HG02885 (cell line): ENCODE measurements at regions not wholly inside any gene's neighbourhood (a gene's known extent, or its start where the extent isn't known, plus 50 kb on each side); places are given as distances from the start of the nearest gene placed in this dataset.
"Not testable (repeated sequence)": the region's sequence is repeated elsewhere in the genome, so short reads cannot be mapped to it uniquely, and the experiment has no call there.

Source experiments
- ATAC-seq: cut with Tn5 transposase; IDR thresholded peaks from one replicate; pipeline ENCODE4 v1.9.1; 2021; ENCODE audit warnings: mild to moderate bottlenecking; ENCODE audit not compliant: unreplicated experiment, poor library complexity

DNA sequence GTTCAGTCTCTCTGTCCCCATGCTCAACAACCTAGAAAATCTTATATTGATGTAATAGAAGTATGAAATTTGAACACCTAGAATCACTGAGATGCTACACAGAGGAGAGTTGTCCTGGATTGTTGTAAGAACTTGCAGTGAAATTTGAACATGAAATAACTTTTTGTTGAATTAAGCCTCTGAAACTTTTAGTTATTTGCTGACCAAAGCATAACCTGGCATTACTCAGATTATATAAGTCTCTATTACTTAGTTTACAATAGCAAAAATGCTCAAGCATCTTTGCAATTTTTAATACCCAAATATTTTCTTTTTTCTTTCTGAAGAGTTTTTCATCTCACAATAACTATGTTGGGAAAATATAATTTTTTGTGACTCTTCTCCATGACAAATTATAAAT is 630.7 kb upstream of the ACO1 start:
- no peak for ATAC-seq

DNA sequence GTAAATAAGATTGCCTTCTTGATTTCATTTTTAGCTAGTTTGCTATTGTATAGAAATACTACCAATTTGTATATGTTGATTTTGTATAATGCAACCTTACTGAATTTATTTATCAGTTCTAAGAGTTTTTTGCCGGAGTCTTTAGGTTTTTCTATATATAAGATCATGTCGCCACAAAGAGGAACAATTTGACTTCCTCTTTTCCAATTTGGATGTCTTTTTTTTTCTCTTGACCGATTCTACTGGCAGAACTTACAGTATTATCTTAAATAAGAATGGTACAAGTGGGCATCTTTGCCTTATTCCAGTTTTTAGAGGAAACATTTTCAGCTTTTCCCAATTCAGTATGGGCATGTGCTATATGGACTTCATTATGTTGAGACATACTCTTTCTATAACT is 624.7 kb upstream of the ACO1 start:
- ATAC-seq, result no peak

DNA sequence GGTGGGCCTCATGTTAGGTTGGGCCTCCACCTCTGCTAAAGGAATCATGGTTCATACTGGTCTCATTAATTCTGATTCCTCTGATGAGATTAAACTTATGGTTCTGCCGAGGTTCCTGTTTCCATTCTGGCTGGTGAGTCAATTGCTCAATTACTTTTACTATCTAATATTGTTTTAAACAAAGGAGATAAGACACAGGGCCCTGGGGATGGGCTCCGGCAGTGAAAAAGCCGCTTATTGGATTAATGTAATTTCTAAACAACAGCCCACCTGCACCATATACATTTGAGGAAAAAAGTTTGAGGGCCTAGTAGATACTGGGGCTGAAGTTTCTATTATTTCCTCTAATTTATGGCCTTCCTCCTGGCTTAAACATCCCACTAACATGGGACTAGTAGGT is 610.4 kb upstream of the ACO1 start:
- ATAC-seq, result not testable (repeated sequence)

DNA sequence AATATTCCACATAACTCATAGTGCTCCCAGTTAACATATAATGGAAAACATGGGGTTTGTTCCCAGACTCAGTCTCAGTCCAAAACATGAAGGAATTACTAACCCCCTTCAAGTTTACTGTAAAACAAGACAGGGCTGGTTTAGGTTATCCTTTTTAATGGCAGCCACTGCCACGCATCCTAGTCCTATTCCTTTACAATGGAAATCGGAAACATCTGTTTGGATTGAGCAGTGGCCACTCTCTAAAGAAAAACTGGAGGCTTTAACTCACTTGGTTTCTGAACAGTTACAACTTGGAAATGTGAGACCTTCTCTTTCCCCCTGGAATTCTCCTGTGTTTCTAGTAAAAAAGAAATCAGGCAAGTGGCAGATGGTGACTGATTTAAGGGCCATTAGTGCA is 609.9 kb upstream of the ACO1 start:
- no peak for ATAC-seq

DNA sequence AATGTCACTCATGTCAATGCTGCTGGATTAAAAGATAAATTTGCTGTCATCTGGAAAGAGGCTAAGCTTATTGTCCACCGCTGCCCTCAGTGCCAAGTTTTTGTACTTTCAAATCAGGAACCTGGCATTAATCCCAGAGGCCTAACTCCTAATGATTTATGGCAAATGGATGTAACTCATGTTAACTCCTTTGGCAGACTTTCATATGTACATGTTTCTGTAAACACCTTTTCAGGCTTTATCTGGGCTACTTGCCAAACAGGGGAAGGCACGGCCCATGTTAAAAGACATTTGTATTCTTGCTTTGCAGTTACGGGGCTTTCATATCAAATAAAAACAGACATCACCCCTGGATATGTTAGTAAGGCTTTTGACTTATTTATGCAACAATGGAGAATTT is 608.0 kb upstream of the ACO1 start:
- no peak for ATAC-seq

DNA sequence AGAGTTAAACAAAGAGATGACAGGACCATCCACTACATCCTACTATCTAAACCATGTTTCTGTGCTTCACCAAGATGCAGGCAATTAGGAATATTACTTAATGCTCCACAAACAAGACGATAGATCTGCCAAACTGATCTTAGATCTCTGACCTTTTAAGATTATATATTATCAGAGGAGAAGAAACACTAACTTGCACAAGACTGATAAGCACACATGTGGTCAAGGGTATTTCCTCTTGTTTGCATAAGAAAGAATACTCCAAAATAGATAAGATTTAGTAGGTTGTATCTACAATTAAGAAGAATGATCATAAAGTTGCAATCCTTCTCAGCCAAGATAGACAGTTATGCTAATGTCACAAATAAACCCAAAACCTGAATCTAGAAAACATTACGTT is 601.0 kb upstream of the ACO1 start:
- no peak for ATAC-seq

DNA sequence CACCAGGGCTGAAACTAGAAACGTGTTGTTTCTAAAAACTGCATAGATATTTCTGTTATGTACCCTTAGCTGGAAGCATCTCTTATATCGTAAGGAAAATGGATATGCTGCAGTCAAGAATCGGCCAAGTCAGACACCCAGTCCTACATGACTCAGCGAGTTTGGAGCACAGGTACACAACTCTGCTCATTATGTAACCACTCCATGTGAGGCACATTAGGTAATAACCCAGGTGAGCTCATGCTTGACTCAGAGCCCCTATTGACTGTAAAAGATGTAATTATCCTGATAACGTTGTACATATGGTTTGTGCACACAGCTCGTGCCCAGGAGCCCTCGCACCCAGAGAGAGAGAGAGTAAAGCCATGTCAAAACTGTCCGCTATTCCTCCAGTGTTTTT is 593.7 kb upstream of the ACO1 start:
- ATAC-seq, result no peak

DNA sequence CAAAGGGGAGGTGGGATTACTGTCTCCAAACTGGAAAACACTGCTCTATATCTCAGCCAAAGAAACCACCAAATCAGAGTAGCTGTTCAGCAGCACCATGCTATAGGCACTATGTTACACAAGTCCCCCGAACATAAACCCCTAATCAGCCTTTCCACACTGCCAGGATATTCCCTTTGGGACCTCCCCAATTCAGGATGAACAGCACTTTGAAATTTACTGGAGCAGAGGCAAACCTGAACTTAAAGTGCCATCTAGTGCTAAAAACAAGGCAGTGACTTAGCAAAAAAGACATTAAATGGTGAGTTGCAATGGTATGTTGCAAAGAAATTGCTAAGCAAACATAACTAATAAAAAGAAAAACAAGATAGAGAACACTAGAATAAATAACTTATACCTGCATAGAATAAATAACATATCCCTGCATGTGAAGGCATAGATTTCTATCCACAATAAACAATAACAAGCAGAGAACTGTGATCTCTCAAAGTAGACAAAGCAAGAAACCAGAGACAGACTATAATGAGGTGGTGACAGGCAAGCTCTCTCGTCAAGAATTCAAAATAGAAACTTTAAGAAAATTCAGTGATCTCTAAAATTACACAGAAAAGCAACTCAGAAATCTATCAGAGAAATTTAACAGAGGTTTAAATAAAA is 584.4 kb upstream of the ACO1 start:
- peak; percentile 67 for ATAC-seq

DNA sequence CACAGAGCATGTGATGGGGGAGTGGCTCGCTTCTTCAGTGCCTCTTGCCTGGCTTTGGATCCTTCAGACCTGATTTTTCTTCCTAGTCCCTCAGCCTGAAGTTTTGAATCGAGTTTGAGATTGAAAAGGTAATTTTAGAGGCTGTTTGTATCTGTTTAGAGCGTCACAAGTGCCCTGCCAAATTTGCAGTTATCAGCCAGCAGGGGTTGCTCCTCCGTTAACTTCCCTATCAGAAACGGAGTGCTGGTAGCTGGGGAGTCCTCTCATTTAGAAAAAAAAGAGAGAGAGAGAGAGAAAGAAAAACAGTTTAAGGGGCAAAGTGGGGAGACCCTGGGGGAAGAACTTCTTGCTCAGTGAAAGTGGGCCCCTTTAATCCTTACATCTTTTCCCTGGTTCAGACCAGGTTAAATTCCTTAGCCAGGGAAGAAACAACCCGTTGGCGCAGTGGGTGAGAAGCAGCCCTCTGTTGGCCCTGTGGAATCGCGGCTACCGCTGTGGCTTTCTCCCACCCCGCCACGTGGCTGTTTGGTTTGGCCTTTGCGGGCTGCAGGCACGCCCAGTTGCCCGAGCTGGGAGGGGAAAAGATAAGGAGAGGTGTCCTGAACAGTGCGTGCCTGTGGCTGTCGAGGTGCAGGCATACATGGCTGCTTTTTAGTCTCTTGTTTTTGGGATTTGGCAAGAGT is 576.7 kb upstream of the ACO1 start:
- no peak for ATAC-seq

DNA sequence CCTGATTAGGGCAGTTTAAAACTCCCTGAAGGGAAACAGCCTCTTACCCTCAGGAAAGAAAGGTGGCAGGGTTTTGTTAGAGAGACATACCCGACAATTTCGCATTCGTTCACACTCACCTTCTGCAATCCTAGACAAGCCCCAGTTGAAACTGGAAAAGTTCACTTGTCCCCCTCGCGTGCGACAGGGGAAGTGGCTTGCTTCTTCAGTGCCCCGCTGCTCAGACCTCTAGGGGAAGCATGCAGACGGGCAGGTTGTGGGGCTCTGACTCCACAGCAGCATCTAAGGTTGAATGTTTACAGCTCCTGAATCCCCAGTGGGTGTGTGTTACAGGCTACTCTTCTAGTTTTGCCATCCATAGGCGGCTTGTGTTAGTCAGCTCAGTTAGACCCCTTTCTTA is 575.7 kb upstream of the ACO1 start:
- ATAC-seq, result no peak

DNA sequence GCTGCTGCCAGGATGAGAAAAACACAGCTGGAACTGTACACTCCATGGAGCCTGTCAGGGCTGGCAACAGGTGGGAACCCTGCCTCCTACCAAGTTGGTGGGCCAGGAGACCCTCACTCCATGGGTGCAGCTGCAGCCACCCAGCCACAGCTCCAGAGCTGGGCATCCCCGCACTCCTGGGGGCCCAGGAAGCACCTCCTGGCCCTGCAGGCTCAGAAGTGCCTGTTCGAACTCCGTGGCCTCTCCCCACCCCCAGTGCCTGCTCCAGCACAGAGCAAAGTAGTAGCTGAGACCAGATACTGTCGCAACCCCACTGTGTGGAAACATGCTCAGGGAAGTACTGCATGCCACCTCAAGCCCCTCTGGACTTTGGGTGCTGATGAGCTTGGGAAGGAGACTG is 564.0 kb upstream of the ACO1 start:
- ATAC-seq, result no peak

DNA sequence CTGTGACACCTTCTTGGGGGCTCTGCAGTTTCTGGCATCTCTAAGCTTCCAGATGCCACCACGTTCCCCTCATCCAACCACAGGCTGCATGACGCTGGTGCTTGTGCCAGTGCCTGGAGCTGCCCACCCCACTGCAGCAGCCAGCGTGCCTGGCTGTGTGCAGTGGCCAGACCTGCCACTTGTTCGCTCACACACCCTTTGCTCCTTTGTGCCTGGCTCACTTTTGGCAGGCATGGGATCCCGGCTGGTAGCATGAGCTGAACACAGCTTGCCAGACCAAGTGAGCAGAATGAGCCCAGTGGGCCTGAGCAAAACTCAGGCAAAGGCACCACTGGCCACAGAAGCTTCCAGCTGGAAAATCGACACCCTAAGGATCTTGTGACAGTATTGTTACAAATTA is 562.9 kb upstream of the ACO1 start:
- no peak for ATAC-seq

DNA sequence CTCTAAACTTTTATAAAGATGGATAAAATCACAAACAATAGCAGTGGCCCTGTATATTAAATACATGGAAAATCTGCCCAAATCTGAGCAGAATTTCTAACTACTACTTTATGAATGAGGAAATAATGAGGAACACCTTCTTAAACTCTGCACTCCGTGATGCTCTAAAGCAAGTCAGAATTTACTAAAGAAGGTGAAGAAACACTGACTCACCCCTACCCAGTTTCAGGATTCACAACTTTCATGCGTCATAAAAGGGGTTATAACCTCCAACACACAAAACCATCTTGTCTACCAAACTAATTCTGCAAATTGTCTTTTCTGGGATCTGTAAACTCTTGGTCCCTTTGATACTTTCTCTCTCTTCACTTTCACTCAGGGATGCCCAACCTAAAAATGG is 561.1 kb upstream of the ACO1 start:
- no peak for ATAC-seq

DNA sequence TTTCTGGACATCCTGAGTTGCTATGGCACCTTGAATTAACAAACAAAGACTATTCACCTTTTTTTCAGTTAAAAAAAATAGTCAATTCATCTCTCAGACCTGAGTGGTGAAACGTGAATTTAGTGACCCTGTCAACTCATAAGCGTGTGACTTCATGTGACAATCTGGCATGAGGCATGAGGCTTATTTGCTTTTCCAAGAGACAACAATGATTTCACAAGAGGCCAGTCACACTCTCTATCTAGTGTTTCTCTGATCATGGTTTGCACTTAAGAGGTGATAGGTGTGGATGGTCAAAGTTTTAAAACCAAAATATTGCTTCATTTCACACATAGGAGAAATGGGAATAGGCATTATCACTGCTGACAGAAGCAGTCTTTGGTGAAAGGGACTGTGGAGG is 559.6 kb upstream of the ACO1 start:
- no peak for ATAC-seq

DNA sequence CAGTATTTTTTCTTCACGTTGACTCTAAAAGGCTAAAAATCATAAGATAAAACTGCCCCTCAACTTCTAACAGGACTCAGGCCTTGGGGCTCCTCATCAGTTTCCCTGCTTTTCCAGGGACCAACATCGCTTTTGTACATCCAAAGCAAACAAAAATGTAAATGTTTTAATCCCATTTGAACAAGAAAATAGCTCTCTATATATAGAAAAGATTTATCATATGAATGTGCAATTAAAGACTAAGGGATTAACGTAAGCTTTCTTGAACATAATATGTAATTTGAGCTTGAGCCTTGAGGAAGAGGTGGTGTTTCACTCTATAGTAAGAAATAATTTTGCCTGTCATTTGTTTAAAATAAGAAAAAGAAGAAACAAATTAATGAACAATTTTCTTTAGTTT is 547.2 kb upstream of the ACO1 start:
- no peak for ATAC-seq

DNA sequence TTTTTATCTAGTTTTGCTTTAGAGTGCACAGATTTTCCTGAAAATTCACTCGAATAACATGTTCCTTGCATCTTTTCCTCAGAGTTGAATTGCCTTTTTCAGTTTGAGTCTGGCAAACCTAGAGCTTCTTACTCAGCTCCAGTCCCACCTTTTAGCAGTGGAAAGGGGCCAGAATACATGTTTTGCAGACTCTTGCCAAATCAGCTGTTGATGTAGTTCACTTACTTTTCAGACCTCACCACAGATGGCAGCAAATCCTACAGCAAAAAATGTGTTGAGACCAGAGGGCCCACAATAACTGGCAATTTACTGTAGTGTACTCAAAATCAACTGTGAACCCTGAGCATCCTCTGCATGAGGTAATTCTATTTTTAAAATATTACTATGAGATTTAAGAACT is 545.2 kb upstream of the ACO1 start:
- ATAC-seq, result no peak

DNA sequence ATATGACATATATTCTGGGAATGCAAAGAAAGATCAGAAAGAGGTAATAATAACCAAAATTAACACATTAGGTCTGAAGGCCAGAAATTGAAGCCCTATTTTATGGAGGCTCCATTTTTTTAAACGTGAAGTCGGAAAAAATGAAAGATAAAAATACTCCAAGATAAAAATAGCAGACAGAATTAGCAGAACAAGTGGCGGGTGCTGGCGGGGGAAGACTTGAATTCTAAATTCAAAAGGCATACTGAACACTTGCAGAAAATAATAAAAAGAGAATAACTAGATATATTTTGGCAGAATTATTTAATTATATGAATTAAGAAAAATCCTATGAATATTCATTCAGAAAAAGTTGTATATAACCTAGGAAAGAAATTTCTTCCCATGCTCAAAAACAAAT is 543.7 kb upstream of the ACO1 start:
- ATAC-seq, result no peak

DNA sequence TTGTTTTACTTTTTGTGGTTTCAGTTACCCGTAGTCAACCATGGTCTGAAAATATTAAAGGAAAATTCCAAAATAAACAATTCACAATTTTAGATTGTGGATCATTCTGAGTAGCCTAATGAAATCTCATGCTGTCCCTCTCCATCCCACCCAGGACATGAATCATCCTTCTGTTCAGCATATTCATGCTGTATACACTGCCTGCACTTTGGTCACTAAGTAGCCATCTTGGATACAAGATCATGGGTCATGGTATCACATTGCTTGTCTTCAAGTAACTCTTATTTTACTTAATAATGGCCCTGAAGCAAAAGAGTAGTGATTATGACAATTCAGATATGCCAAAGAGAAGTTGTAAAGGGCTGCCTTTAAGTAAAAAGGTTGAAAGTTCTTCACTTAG is 536.5 kb upstream of the ACO1 start:
- no peak for ATAC-seq

DNA sequence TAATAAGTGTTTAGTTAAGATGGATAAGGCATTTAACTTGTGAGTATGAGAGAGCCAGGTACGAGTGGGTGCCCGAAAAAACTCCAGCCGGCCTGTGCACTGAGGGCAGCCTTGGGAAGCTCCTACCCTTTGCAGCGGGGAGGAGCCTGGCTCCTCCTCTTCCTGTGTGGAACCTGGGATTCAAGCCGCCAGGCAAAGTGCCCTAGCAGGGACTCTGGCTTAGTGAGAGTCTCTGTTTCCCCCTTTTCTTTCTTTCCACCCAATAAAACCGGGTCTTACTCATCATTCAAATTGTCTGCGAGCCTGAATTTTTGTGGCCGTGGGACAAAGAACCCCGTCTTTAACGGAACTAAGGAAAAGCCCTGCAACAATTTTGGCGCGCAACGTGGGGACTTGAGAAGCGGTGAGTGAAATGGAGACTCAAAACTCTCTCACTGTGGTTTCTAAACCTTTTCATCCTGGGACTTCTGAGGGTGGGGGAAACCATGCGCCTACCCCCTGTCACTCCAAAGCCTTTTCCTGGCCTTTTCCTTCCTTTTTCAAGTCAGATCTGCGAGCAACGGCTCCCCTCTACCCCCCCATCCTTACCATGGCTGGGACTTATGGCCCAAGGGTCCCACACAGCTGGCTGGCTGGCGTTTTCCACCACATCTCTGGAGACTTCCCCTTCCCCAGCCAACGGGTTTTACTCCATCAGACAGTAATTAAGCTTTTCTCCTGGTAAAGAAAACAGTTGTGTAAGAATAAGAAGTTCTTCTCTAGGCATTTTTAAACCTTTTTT is 535.7 kb upstream of the ACO1 start:
- no peak for ATAC-seq

DNA sequence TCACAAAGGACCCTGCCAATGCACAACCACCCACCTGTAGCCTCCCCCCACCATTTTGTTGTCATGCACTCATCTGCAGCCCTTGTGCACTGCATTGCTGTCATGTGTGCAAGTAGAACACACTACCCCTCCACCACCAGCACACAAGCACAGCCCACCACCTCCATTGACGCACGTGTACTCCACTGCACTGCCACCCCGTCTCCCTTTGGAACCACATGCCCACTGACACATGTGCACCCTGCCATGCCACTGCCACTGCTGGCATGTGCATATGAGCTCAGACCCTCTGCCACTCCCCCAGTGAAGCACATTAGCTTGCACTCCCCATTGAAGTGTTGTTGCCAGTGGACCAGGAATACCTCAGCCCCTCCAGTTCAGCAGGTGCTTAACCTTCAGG is 530.3 kb upstream of the ACO1 start:
- no peak for ATAC-seq

DNA sequence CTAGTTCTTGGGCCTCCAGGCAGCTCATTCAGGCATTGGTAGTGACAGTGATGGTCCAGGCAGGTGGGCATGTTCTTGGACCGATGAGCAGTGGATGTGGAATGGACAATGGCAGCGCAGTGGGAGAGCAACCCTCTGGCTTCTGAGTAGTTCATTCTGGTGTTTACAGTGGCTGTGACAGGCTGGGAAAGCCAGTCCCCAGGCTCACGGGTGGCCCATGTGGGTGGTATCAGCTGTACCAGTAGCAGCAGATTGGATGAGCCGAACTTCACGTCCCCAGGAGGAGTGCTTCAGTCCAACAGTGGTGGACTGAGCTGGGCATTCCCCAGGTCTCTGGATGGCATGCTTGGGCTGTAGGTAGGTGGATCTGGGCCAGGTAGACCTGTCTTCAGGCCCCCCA is 515.6 kb upstream of the ACO1 start:
- ATAC-seq, result no peak

DNA sequence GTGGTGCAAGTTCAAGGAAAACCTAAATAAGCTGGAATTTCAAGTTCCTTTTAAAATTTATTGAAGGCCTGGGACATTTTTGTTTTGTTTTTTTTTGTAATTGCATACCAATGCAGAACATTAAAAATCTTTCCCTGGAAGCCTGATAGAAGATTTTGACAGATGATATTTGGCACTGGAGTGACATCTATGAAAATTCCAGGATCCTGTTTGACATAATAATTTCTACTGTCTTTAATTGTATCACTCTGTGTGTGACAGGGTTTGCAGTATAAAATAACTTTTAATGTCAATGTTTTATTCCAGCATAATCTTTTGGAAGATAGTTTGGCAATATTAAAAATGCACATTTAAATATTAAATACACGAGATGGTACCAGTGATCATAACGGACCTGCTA is 514.2 kb upstream of the ACO1 start:
- no peak for ATAC-seq
